SK-N-SH treated with all-trans-retinoic acid at 6 μM for 48 hours (cell line): ENCODE measurements at regions not wholly inside any gene's neighbourhood (a gene's known extent, or its start where the extent isn't known, plus 50 kb on each side); places are given as distances from the start of the nearest gene placed in this dataset.

Experiments used
- ARNTL ChIP-seq: fragments of 450-650 bp; formaldehyde crosslinking; IDR thresholded peaks from 2 replicates; pipeline ENCODE4 v1.5.0; 2020; ENCODE audit warnings: low read depth, mild to moderate bottlenecking, moderate library complexity, borderline replicate concordance
- CREB5 ChIP-seq: fragments of 250-450 bp; sonication (Bioruptor Pico); IDR thresholded peaks from 2 replicates; pipeline ENCODE4 v1.5.1; 2020; ENCODE audit warnings: low read depth, mild to moderate bottlenecking, moderate library complexity
- CSDC2 ChIP-seq: fragments of 250-450 bp; sonication (Bioruptor Pico); IDR thresholded peaks from 2 replicates; pipeline ENCODE4 v1.5.0; 2020; ENCODE audit warnings: mild to moderate bottlenecking, moderate library complexity
- PATZ1 ChIP-seq: fragments of 250-450 bp; sonication (Bioruptor Pico); IDR thresholded peaks from 2 replicates; pipeline ENCODE4 v1.8.0; 2020; ENCODE audit warnings: mild to moderate bottlenecking, moderate library complexity, borderline replicate concordance
- RARB ChIP-seq: fragments of 250-450 bp; sonication (Bioruptor Pico); IDR thresholded peaks from 2 replicates; pipeline ENCODE4 v1.8.0; 2021; ENCODE audit warnings: mild to moderate bottlenecking, moderate library complexity
- ZC3H10 ChIP-seq: fragments of 250-450 bp; sonication (Bioruptor Pico); IDR thresholded peaks from 2 replicates; pipeline ENCODE4 v1.5.1; 2021; ENCODE audit warnings: mild to moderate bottlenecking, moderate library complexity
- ZFP3 ChIP-seq: fragments of 250-450 bp; sonication (Bioruptor Pico); IDR thresholded peaks from 2 replicates; pipeline ENCODE4 v1.5.0; 2020; ENCODE audit warnings: mild to moderate bottlenecking, moderate library complexity
- ZFP30 ChIP-seq: fragments of 450-650 bp; formaldehyde crosslinking; IDR thresholded peaks from 2 replicates; pipeline ENCODE4 v1.5.0; 2022; ENCODE audit warnings: mild to moderate bottlenecking, moderate library complexity

- no peak for TF ChIP-seq CREB5 (CRISPR knock-in tag)
- no peak for TF ChIP-seq CSDC2
- TF ChIP-seq ZC3H10 (CRISPR knock-in tag): no peak
- TF ChIP-seq RARB (CRISPR knock-in tag): no peak
- no peak for TF ChIP-seq ZFP30 (CRISPR knock-in tag)
- no peak for TF ChIP-seq ZFP3 (CRISPR knock-in tag)
- TF ChIP-seq PATZ1: no peak
- TF ChIP-seq ARNTL (CRISPR knock-in tag): no peak
Observed at GRCh38 chr11:97770570-97770969, 1250.2 kb upstream of the CNTN5 start.
